ENCODE measurements at regions not wholly inside any gene's neighbourhood (a gene's known extent, or its start where the extent isn't known, plus 50 kb on each side); places are given as distances from the start of the nearest gene placed in this dataset.
"Not testable (repeated sequence)": the region's sequence is repeated elsewhere in the genome, so short reads cannot be mapped to it uniquely, and the experiment has no call there.

DNA sequence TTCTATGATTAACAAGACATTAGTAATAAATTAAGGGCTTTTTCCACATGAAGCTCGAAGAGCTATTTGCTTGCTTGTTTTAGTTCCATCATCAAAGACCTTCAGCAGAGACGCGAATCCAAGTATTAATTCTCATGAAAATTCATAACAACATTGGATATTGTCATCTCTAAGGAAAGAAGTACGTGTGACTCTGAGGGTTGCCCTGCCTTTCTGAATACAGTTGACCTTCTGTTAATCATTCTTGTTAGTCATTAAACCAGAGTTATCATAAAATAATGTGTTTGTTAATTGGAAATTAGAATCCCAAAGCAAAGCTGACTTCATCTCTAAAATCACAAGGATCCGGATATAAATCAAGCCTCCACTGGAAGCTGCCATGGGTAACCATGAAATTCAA lies 222.5 kb downstream of the ZNF608 start:
- CTCF ChIA-PET: no interaction called here
- POLR2A ChIA-PET: no interaction called here

DNA sequence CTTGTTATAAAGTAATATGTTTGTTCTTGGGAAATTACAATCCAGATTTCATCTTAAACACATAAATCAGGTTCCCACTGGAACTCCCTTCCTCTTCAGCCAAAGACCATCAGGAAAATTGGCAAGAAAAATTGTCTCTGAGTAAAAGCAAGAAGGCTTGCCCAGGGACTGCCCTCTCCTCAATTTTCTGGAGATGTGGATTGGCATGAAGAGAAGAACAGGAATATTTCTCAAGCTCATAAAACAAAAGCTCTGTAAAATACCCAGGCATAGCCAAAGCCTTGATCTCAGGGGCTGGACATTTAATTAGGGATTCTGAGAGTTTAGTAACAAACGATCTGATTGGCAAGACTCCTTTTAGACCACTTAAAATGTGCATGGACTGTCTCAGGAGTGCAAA lies 223.4 kb downstream of the ZNF608 start:
- ChIA-PET CTCF (no interaction called here), POLR2A (no interaction called here)

DNA sequence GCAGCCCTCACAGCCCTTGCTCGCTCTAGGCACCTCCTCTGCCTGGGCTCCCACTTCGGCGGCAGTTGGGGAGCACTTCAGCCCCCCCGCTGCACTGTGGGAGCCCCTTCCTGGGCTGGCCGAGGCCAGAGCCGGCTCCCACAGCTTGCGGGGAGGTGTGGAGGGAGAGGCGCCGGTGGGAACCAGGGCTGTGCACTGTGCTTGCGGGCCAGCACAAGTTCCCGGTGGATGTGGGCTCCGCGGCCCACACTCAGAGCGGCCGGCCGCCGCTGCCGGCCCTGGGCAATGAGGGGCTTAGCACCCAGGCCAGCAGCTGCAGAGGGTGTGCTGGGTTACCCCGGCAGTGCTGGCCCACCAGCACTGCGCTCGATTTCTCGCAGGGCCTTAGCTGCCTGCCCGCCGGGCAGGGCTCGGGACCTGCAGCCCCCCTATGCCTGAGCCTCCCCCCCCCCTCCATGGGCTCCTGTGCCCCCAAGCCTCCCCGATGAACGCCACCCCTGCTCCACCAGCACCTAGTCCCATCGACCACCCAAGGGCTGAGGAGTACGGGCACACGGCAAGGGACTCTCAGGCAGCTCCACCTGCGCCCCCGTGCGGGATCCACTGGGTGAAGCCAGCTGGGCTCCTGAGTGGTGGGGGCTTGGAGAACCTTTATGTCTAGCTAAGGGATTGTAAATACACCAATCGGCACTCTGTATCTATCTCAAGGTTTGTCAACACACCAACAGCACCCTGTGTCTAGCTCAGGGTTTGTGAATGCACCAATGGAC lies 224.8 kb downstream of the ZNF608 start:
- CTCF ChIA-PET: no interaction called here
- POLR2A ChIA-PET: no interaction called here

DNA sequence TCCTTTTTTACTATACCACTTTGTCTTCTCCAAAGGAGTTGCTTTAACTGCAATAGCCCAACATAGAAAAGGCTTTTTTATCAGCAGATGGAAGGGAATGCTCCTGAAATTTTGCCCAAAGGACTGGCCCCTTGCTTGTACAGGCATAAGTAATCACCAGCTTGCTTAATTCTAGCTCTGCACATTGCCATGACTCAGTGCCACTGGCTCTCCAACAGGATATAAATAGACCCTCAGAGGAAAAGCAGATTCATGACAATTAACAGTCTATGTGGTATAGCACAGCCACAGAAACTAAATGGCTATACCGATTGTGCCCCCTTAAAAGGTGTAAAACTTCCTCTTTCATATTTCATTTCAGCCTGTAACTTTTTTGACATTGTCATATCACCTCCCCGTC lies 227.0 kb downstream of the ZNF608 start:
- ChIA-PET POLR2A (no interaction called here), CTCF (no interaction called here)

DNA sequence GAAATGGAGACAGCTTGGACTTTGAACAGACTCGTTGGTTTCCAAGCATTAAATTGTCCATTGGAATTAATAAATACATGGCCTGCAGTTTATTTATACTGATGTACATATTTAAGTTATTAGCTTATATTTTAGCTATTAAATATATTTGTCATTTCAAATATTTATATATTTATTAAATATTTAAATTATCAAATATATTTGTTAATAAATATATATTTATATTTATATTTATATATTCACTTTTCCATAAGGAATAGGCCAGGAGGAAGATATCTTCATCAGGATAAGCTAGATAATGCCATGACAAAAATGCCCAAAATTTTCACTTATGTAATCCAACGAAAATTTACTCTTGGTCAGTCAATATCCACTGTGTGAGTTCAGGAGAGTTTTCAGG lies 229.9 kb downstream of the ZNF608 start:
- CTCF ChIA-PET: no interaction called here

DNA sequence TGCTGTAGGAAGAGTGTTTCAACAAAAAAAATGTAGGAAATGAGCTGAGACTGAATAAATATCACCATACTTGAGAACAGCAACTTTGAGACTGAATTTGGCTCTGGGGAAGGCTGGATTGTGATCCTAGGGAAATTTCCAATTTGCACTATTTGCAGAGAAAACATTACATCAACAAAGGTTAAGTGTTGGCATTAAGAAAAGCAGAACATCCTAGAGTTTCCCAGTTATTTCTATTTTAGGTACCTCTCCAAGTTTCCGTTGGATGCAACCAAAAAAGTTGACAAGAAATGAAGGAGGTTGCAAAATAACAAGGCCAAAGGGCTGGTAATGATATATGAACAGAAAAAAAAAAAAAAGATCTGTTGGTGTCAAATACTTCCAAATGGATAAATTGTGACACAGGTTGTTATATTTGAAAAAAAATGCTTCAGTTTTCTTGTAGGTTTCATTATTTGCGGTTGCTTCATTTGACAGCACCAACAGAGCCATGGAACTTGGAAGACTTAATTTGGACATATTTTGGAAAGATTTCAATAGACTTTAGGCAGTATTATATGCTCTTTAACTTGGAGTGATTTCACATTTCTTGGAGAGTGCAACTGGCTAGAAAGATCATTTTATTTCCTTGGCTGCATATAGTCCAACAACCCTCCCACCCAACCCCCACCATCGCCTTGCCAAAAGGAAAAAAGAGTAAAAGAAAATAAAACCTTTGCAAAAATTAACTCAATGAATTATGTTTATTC lies 230.8 kb downstream of the ZNF608 start:
- POLR2A ChIA-PET: no interaction called here
- CTCF ChIA-PET: no interaction called here

More for the DNA sequence above, 229.9 kb downstream of the ZNF608 start:
- POLR2A ChIA-PET: no interaction called here

DNA sequence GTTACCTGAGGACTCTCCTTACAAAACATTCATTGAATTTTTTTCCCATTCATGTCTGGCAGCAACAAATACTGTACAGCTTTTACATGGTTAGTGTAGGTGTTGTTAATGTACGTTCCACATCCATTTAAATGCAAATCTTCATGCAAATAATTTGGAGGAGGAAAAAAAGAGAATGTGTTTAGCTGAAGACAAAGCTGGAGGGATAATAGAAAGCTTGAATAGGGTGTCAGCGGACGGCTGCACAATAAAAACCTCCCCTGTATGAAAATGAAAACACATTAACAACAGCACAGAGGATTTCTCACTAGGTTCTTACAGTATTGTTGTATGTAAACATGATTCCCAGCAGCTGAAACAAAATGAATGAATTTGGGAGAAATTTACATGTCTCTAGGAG lies 231.5 kb downstream of the ZNF608 start:
- POLR2A ChIA-PET: no interaction called here
- CTCF ChIA-PET: no interaction called here

DNA sequence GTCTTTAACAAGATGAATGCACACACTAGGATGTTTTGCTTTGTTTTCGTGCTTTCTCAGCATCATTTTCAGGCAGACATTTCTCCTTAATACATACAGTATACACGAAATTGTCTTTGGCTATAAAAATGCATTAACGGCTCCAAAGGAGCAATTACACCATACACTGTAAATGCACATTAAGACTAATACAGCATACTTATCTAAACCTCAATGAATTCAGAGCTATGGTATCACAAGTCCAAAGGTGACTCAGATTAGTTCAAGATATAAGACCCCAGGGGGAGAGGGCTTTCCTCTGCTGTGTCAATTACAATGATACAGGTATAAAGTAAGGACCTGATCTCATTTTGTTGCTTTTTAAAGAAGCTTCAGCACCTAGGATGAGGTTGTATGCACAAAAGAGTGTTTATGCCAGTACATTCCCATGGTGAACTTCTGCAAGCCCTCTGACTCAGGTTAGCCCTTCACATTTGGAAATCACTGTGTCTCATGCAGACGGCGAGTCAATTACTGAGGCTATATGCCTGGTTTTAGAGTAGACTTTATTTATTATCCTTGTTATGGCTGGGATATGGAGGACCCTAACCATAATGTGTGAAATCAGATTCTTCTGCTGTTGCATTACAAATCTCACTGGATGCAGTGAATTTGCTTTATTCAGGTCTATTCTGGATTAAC lies 233.3 kb downstream of the ZNF608 start:
- POLR2A ChIA-PET: no interaction called here
- CTCF ChIA-PET: no interaction called here

DNA sequence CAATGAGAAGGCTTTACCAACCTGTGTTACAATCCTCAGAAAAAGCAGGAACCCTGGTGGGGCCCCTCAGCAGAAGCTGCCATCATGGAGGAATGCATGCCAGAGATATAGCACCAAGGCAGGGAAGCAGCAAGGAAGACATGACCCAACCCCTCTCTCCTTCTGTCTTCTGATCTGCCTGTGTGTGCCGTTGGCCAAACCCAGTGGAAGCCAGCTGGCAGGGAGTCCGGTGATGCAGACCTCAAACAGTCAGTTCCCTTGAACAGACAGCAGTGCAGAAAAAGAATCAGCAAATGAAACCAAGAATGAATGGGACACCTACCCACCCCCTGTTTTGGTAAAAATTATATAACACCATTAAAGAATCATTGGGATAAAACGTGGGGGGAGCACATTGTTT lies 234.2 kb downstream of the ZNF608 start:
- POLR2A ChIA-PET: no interaction called here
- CTCF ChIA-PET: no interaction called here

DNA sequence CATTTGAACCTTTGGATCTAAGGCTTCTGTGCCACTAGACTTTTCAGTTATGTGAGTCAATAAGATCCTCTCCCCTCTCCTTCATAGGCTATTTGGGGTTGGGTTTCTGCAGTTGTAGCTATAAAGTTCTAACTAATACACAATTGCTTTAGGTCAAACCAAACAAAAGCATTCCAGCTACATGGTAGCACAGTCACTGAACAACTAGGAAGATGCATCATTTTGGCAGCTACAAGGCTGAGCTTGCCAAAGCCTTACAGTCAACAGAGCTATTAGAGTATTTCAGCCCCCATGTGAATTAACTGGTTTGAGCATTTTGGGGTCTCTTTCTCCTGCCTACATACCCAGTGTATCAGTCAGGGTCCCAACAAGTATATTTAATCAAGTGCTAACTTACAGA lies 234.6 kb downstream of the ZNF608 start:
- CTCF ChIA-PET: no interaction called here
- POLR2A ChIA-PET: no interaction called here

DNA sequence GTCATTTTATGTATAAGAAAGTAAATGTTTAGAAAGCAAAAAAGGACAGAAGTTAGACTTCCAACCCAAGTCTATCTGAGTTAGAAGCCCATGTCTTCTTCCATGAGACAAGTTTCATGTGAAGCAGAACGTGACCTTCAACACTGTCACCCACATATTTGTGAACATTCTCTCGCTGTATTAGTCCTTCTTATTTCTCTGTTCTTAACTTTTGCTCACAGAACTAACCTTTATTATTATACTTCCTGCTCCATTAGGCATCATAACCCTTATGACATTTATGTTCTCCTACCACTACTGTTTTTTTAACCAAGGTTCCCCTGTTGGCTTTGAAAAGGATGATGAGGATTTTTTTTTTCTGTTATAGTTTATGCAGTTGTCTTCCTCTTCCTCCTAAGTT lies 238.8 kb downstream of the ZNF608 start:
- ChIA-PET CTCF (no interaction called here), POLR2A (no interaction called here)

DNA sequence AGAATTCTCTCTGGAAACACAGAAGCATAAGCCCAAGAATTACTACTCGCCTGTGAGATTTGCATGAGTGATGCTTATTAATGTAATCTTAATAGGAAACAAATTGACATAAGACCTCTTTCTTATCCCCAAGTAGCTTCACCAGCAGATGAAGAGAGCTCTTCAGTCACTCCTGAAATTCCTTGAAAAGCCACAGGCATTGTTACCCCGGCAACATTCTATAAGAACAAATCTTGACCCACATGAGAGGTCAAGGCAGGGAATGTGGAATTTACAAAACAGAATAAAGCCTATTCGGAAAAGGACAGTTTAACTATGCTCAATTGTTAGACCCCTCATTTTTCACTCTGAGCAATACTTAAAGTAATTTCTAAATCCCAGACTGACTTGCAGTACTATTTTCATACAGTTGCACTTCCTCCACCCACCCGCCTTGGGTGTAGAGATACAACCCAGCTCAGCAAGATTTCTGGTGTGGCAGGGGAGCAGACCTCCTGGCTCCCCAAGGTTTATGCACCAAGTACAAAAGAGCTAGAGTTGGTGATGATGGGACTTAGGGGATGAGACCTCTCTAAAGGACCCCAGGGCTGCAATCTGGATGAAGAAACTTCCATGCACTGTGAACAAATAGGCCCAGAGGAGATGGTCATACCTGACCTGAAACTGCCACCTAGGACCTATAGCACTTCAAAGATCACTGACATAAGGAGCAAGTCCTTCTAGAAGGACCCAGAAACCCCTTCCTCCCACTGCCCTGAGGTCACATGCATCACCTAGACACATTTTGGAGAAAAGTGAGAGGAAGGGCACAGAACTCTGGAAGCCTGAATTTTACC lies 242.1 kb downstream of the ZNF608 start:
- CTCF ChIA-PET: no interaction called here
- POLR2A ChIA-PET: no interaction called here

DNA sequence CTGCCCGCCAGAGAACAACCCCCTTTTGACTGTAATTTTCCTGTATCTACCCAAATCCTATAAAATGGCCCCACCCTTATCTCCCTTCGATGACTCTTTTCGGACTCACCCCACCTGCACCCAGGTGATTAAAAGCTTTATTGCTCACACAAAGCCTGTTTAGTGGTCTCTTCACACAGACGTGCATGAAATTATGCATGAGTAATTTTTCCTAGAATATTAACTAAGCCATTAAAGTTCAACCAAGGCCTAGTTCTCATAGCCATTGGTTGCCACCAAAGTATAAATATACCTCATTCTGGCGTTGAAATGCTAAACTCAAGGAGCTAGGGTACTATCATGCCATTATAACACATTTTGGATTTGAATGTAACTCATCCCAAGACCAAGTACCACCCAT lies 243.9 kb downstream of the ZNF608 start:
- CTCF ChIA-PET: no interaction called here
- POLR2A ChIA-PET: no interaction called here

DNA sequence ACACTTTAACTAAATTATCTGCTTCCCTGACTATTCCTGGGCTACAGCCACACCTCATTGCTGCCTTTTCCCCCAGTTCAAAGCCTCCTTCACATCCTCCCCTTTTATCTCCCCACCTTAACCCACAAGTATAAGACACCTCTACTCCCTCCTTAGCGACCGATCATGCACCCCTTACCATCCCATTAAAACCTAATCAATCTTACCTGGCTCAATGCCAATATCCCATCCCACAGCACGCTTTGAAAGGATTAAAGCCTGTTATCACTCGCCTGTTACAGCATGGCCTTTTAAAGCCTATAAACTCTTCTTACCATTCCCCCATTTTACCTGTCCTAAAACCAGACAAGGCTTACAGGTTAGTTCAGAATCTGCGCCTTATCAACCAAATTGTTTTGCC lies 246.6 kb downstream of the ZNF608 start:
- CTCF ChIA-PET, POLR2A ChIA-PET: not testable (repeated sequence)

DNA sequence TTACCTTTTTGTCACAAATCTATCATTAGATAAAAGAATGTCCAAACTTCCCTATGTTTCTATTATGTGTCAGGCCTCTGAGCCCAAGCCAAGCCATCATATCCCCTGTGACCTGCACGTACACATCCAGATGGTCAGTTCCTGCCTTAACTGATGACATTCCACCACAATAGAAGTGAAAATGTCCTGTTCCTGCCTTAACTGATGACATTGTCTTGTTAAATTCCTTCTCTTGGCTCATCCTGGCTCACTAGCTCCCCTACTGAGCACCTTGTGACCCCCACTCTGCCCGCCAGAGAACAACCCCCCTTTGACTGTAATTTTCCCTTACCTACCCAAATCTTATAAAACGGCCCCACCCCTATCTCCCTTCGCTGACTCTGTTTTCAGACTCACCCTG lies 249.5 kb downstream of the ZNF608 start:
- CTCF ChIA-PET: not testable (repeated sequence)

DNA sequence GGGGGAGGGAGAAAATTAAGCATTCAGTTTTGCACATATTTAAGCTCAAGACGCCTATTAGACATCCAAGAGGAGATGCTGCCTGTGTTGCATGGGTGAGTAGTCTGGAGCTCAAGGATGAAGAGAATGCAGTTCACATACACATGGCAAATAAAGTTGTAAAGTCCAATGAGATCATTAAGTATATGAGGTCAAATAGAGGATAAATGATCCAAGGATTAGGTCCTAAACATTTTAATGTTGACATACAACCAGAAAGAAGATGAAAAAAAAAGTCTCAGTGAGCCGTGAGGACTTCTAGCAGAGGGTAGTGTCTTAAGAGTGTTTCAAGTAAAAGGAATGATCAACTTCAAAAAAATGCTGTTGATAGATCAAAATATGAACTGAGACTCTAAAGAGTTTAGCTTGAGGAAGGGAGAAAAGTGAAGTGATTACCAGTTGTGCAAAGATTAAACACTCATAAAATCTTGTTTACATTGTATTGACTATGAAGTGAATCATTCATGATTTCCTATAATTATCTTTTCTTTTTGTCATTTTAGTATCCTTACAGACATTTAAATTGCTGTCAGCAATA lies 251.8 kb downstream of the ZNF608 start:
- POLR2A ChIA-PET: no interaction called here
- CTCF ChIA-PET: no interaction called here

More for the DNA sequence above, 249.5 kb downstream of the ZNF608 start:
- POLR2A ChIA-PET: not testable (repeated sequence)

DNA sequence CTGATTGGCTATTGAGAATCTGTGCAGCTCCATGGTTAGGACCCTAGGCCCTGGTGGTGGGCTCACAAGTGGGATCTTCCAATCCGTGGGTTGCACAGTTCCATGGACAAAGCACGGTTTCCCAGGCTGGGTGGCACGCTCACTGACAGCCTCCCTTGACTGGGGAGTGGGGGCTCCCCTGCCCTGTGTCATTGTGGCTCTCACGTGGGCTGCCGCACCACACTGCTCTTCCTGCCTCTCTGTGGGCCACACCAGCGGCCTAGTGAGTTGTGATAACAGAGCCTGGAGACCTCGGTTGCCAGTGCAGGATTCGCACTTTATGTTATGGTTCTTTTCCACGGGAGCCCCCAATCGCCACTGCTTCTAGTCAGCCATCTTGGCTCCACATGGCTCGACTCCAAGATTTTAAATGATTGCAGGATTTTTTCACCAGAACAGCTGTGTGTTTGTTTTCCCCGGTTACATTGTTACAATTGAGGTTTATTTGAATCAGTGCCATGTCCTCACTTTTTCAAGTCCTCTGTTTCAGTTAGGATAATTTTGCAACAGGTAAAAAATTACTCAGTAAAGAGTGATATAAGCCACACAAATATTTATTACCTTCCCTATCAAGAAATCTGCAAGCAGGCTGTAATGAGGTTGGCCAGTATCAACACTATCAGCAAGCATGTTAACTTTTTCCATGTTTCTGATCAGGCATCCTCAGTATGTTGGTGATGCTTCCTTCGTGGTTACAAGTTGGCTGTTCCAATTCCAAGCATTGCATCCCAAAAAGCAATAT lies 253.8 kb downstream of the ZNF608 start:
- ChIA-PET CTCF (no interaction called here), POLR2A (no interaction called here)

DNA sequence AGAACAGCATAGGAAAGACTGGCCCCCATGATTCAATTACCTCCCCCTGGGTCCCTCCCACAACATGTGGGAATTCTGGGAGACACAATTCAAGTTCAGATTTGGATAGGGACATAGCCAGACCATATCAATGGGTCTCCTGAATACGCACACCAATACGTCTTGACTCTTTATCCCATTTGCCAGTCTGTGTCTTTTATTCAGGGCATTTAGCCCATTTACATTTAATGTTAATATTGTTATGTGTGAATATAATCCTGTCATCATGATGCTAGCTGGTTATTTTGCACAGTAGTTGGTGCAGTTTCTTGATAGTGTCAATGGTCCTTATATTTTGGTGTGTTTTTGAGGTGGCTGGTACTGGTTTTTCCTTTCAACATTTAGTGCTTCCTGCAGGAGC lies 256.1 kb downstream of the ZNF608 start:
- POLR2A ChIA-PET, CTCF ChIA-PET: not testable (repeated sequence)

DNA sequence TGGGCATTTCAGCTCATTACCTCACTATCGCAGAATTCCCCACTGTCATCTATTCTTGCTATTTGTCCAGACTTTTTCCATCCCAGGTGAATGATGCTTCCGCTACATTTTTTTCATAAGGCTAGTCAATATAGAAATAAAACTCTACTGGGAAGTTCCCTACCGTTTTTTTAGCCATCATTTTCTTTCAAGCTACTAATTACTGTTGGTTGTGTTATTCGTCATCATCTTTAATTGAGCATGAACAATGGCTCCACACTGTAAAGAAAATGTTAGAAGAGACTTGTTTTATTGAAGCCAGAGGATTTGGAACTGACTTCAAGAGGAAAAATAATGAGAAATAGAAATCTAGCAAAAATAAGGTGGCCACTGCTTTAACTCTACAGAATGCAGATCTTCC lies 265.0 kb downstream of the ZNF608 start:
- ChIA-PET CTCF (no interaction called here), POLR2A (no interaction called here)

DNA sequence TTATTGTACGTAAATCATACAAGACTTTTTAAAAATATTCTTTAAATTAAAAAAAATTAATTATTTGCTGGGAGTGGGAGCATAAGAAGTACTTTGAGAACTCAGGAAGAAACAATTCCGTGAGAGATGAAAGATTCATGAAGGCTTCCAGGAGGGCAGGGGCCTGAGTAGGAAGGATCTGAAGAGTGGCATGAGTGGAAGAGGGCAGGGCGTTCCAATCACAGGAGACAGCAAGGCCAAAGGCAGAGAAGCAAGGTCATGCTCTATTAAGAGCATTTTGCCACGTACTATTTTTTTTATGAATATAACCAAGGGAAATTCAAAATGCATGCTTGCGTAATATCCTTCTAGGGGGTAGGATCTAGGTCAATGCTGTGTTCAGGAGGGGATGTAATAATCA lies 265.5 kb downstream of the ZNF608 start:
- POLR2A ChIA-PET: no interaction called here
- CTCF ChIA-PET: no interaction called here
